Fibroblast of lung (primary cell): ENCODE measurements at regions not wholly inside any gene's neighbourhood (a gene's known extent, or its start where the extent isn't known, plus 50 kb on each side); places are given as distances from the start of the nearest gene placed in this dataset.

Source experiments
- DNase-seq, 2 donors: peaks; one replicate each; pipeline versions ENCODE4 v3.0.0 to v3.0.0-alpha.2; 2010; ENCODE audit warnings: low read depth in 2 of 2
- H2AFZ ChIP-seq: 2 replicates; pipeline ENCODE4 v1.5.1; 2012; ENCODE audit warnings: low read length, control low read depth, inconsistent platforms
- H3K27ac ChIP-seq: 2 replicates; pipeline ENCODE4 v1.5.1; 2011; ENCODE audit warnings: low read length, control low read depth; ENCODE audit not compliant: insufficient read depth
- H3K27me3 ChIP-seq: 2 replicates; pipeline ENCODE4 v1.5.1; 2011; ENCODE audit warnings: mild to moderate bottlenecking, low read length; ENCODE audit not compliant: control insufficient read depth, insufficient read depth
- H3K36me3 ChIP-seq: 2 replicates; pipeline ENCODE4 v1.5.1; 2011; ENCODE audit warnings: low read length; ENCODE audit not compliant: control insufficient read depth, insufficient read depth
- H3K4me1 ChIP-seq: 2 replicates; pipeline ENCODE4 v1.5.1; 2011; ENCODE audit warnings: low read length; ENCODE audit not compliant: control insufficient read depth, insufficient read depth; ENCODE audit errors: extremely low read depth
- H3K4me2 ChIP-seq: 2 replicates; pipeline ENCODE4 v1.5.1; 2011; ENCODE audit warnings: low read length, control low read depth; ENCODE audit not compliant: insufficient read depth; ENCODE audit errors: extremely low read depth
- H3K4me3 ChIP-seq, 4 experiments: fragments of 200-600 bp in 1 of 4; sonication (generic) in 1 of 4; replicated peaks in 1 of 4; 2 replicates each; pipeline ENCODE4 v1.5.1; 2011 to 2016; ENCODE audit warnings: low read length in 4 of 4, low read depth in 3 of 4, mild to moderate bottlenecking in 3 of 4, control low read depth in 2 of 4, inconsistent platforms in 1 of 4, mixed read lengths in 1 of 4; ENCODE audit not compliant: insufficient read depth in 1 of 4; ENCODE audit errors: control extremely low read depth in 1 of 4
- H3K79me2 ChIP-seq: 2 replicates; pipeline ENCODE4 v1.5.1; 2012; ENCODE audit warnings: mild to moderate bottlenecking, low read length, inconsistent platforms; ENCODE audit not compliant: control insufficient read depth, insufficient read depth
- H3K9ac ChIP-seq: 2 replicates; pipeline ENCODE4 v1.5.1; 2011; ENCODE audit warnings: mild to moderate bottlenecking, low read length, control low read depth; ENCODE audit not compliant: insufficient read depth
- H3K9me3 ChIP-seq: 2 replicates; pipeline ENCODE4 v1.5.1; 2012; ENCODE audit warnings: low read depth, low read length; ENCODE audit not compliant: control insufficient read depth, insufficient read depth
- H4K20me1 ChIP-seq: 2 replicates; pipeline ENCODE4 v1.5.1; 2011; ENCODE audit warnings: low read length; ENCODE audit not compliant: control insufficient read depth, insufficient read depth; ENCODE audit errors: extremely low read depth
- EZH2 ChIP-seq: IDR thresholded peaks from 2 replicates; pipeline ENCODE4 v1.5.1; 2012; ENCODE audit warnings: low read length, control low read depth, mild to moderate bottlenecking; ENCODE audit errors: missing control alignments
- TF ChIP-seq, protein P1 (sequence below), 2 donors: IDR thresholded peaks in 1 of 2; conservative IDR thresholded peaks in 1 of 2; 1 replicate in 1 of 2; 2 replicates in 1 of 2; pipeline ENCODE4 v1.5.1; 2011 to 2012; ENCODE audit warnings: low read length in 2 of 2, control low read depth in 1 of 2, inconsistent platforms in 1 of 2, low read depth in 1 of 2, mild to moderate bottlenecking in 1 of 2

DNA sequence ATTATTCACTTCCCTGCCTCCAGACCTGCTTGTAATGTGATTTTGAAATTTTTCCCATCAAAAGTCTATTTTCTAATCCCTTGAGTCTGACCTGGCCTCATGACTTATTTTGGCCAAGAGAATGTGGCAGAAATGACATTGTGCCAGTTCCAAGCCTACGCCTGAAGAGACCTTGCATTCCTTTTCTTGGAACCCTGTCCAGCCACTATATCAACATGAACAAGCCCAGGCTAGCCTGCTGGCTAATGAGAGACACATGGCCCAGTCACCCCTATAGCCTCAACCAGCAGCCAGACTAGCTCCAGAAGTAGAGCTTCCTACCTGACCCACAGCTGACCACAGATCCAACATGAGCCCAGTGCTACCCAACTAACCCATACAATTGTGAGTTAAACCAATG lies 121.1 kb upstream of the ACP3 start:
- no peaks in the 10 kb centered on the region for H4K20me1 ChIP-seq
- H3K79me2 ChIP-seq: no peaks in the 10 kb centered on the region
- no peak overlapping the region for H3K27ac ChIP-seq
- no peak overlapping the region for H3K9ac ChIP-seq
- DNase-seq: peak in 1 of 2 donors; percentile 10
- H3K9me3 ChIP-seq: no peaks in the 10 kb centered on the region
- H3K4me1 ChIP-seq: no peaks in the 10 kb centered on the region
- no peak overlapping the region for H2AFZ ChIP-seq
- H3K4me2 ChIP-seq: no peak overlapping the region
- H3K27me3 ChIP-seq: no peaks in the 10 kb centered on the region
- H3K4me3 ChIP-seq: no peak overlapping the region
- H3K36me3 ChIP-seq: no peaks in the 10 kb centered on the region
- TF ChIP-seq, protein P1, sequence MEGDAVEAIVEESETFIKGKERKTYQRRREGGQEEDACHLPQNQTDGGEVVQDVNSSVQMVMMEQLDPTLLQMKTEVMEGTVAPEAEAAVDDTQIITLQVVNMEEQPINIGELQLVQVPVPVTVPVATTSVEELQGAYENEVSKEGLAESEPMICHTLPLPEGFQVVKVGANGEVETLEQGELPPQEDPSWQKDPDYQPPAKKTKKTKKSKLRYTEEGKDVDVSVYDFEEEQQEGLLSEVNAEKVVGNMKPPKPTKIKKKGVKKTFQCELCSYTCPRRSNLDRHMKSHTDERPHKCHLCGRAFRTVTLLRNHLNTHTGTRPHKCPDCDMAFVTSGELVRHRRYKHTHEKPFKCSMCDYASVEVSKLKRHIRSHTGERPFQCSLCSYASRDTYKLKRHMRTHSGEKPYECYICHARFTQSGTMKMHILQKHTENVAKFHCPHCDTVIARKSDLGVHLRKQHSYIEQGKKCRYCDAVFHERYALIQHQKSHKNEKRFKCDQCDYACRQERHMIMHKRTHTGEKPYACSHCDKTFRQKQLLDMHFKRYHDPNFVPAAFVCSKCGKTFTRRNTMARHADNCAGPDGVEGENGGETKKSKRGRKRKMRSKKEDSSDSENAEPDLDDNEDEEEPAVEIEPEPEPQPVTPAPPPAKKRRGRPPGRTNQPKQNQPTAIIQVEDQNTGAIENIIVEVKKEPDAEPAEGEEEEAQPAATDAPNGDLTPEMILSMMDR (conservative IDR thresholded peaks at IDR 0.05 in 1 of 2, IDR thresholded peaks at IDR 0.05 in 1 of 2; ENCODE audit: low read depth in 1 of 2, low read length in 2 of 2): no peak
- no peak for TF ChIP-seq EZH2

DNA sequence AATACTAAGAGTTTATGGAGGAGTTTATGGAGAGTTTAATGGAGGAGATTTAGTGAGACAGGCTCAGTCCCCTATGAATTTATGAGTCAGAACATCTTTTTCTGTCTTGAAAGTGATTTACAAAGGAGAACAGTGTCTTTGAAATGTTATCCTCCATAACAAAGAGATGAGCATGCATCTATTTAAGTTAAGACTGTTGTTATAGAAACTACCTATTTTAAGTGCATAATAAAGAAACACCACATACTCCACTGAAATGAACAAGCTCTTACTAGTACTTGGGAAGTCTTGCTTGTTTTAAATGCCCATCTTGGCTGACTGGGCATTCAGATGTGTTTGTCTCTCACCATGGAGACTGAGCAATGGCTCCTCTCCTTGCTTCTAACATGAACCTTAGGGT lies 118.7 kb upstream of the ACP3 start:
- H3K9ac ChIP-seq: no peak overlapping the region

DNA sequence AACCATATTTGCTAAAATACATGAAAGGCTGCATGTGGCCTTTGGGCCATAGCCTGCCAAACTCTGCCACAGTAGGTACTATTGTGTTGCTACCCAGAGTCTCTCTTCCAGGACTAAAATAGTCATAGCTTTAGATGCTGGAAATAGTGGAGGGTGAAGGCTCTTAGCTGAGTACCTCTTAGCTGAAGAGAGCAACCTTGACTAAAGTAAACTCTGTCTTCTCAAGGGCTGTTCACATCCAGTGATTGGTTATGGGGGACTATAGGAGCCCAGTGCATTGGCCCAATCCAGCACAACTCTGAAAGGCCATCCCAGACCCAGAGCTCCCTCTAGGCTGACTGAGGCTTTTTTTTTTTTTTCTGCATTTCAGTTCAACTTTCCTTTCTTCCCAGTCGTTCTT lies 117.8 kb upstream of the ACP3 start:
- no peak overlapping the region for H3K4me3 ChIP-seq
- H3K4me1 ChIP-seq: no peaks in the 10 kb centered on the region
- no peaks in the 10 kb centered on the region for H4K20me1 ChIP-seq
- H3K79me2 ChIP-seq: no peaks in the 10 kb centered on the region
- H3K27me3 ChIP-seq: no peaks in the 10 kb centered on the region
- H2AFZ ChIP-seq: no peak overlapping the region
- no peak for DNase-seq
- TF ChIP-seq, protein P1 (conservative IDR thresholded peaks at IDR 0.05 in 1 of 2, IDR thresholded peaks at IDR 0.05 in 1 of 2; ENCODE audit: low read depth in 1 of 2, low read length in 2 of 2): no peak
- H3K4me2 ChIP-seq: no peak overlapping the region
- no peaks in the 10 kb centered on the region for H3K9me3 ChIP-seq
- H3K36me3 ChIP-seq: no peaks in the 10 kb centered on the region
- H3K27ac ChIP-seq: no peak overlapping the region
- H3K9ac ChIP-seq: no peak overlapping the region

More for the DNA sequence above, 118.7 kb upstream of the ACP3 start:
- H3K27ac ChIP-seq: no peak overlapping the region
- H3K36me3 ChIP-seq: no peaks in the 10 kb centered on the region
- H3K79me2 ChIP-seq: no peaks in the 10 kb centered on the region
- H3K4me1 ChIP-seq: no peaks in the 10 kb centered on the region
- H3K4me2 ChIP-seq: no peak overlapping the region
- DNase-seq: no peak
- H3K27me3 ChIP-seq: no peaks in the 10 kb centered on the region
- H2AFZ ChIP-seq: no peak overlapping the region
- TF ChIP-seq EZH2: no peak
- TF ChIP-seq, protein P1 (conservative IDR thresholded peaks at IDR 0.05 in 1 of 2, IDR thresholded peaks at IDR 0.05 in 1 of 2; ENCODE audit: low read depth in 1 of 2, low read length in 2 of 2): no peak
- no peak overlapping the region for H3K4me3 ChIP-seq
- no peaks in the 10 kb centered on the region for H4K20me1 ChIP-seq
- H3K9me3 ChIP-seq: no peaks in the 10 kb centered on the region
